Hepatocyte (in vitro differentiated cells): ENCODE measurements at regions not wholly inside any gene's neighbourhood (a gene's known extent, or its start where the extent isn't known, plus 50 kb on each side); places are given as distances from the start of the nearest gene placed in this dataset.

Experiments used
- EZH2 ChIP-seq: fragments of 200-600 bp; sonication (generic); IDR thresholded peaks from 2 replicates; pipeline ENCODE4 v1.6.1; 2016; ENCODE audit warnings: antibody characterized with exemption, mild to moderate bottlenecking, borderline replicate concordance
- TF ChIP-seq, protein P1 (sequence below): fragments of 200-600 bp; sonication (generic); IDR thresholded peaks from 2 replicates; pipeline ENCODE4 v1.5.1; 2016; ENCODE audit warnings: antibody characterized with exemption, mild to moderate bottlenecking; ENCODE audit not compliant: poor library complexity

DNA sequence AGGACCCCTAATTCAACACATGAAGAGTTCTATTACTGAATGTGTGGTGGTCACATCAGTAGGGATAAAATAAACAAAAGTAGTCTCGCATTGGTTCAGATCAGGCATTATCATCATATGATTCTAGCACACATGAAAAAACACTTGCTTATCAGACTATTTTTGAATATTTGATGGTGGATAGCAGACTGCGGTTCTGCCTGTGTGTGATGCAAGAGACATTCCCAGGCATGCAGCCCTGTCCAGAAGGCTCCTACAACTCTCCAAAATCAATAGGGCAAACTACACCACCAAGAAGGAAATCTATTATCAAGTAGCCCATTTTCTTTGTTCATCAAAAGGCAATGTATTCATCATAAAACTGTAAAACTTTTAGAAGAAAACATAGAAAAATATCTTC is 304.7 kb downstream of the DUSP10 start:
- TF ChIP-seq, protein P1, sequence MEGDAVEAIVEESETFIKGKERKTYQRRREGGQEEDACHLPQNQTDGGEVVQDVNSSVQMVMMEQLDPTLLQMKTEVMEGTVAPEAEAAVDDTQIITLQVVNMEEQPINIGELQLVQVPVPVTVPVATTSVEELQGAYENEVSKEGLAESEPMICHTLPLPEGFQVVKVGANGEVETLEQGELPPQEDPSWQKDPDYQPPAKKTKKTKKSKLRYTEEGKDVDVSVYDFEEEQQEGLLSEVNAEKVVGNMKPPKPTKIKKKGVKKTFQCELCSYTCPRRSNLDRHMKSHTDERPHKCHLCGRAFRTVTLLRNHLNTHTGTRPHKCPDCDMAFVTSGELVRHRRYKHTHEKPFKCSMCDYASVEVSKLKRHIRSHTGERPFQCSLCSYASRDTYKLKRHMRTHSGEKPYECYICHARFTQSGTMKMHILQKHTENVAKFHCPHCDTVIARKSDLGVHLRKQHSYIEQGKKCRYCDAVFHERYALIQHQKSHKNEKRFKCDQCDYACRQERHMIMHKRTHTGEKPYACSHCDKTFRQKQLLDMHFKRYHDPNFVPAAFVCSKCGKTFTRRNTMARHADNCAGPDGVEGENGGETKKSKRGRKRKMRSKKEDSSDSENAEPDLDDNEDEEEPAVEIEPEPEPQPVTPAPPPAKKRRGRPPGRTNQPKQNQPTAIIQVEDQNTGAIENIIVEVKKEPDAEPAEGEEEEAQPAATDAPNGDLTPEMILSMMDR: no peak
- no peak for TF ChIP-seq EZH2
